Neural progenitor cell (in vitro differentiated cells): ENCODE measurements at regions not wholly inside any gene's neighbourhood (a gene's known extent, or its start where the extent isn't known, plus 50 kb on each side); places are given as distances from the start of the nearest gene placed in this dataset.
"Not testable (repeated sequence)": the region's sequence is repeated elsewhere in the genome, so short reads cannot be mapped to it uniquely, and the experiment has no call there.

Experiments used
- EZH2phosphoT487 ChIP-seq: fragments of 200-600 bp; sonication (generic); IDR thresholded peaks from 2 replicates; pipeline ENCODE4 v1.6.1; 2017; ENCODE audit warnings: antibody characterized with exemption
- TF ChIP-seq, protein P1 (sequence below): fragments of 200-600 bp; sonication (generic); IDR thresholded peaks from 2 replicates; pipeline ENCODE4 v1.5.1; 2017; ENCODE audit warnings: antibody characterized with exemption, mild to moderate bottlenecking

DNA sequence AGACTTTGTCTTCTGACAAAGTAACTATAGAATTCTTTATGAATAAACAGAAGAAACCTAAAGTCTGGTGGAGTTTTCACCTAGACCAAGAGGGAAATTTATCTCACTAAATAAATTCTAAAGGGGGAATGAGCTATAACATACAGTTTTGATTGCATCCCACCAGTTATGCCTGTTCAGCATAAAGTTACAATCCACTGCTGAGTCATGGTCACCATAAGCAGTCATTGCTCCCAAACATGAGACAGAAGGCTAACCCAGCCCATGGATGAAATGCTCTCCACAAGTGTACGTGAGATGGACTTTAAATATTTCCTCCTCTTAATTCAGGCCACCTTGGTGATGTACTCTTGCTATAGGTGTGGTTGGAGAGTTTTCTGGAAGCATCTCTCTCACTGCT, 96.7 kb upstream of the CCT8L2 start:
- TF ChIP-seq, protein P1, sequence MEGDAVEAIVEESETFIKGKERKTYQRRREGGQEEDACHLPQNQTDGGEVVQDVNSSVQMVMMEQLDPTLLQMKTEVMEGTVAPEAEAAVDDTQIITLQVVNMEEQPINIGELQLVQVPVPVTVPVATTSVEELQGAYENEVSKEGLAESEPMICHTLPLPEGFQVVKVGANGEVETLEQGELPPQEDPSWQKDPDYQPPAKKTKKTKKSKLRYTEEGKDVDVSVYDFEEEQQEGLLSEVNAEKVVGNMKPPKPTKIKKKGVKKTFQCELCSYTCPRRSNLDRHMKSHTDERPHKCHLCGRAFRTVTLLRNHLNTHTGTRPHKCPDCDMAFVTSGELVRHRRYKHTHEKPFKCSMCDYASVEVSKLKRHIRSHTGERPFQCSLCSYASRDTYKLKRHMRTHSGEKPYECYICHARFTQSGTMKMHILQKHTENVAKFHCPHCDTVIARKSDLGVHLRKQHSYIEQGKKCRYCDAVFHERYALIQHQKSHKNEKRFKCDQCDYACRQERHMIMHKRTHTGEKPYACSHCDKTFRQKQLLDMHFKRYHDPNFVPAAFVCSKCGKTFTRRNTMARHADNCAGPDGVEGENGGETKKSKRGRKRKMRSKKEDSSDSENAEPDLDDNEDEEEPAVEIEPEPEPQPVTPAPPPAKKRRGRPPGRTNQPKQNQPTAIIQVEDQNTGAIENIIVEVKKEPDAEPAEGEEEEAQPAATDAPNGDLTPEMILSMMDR: not testable (repeated sequence)
- not testable (repeated sequence) for TF ChIP-seq EZH2phosphoT487
